D721Med (cell line): ENCODE measurements at regions not wholly inside any gene's neighbourhood (a gene's known extent, or its start where the extent isn't known, plus 50 kb on each side); places are given as distances from the start of the nearest gene placed in this dataset.
A peak's percentile ranks its signal among the peaks of the same experiment; 100 is the strongest.

Experiments
- DNase-seq: peaks from one replicate; pipeline ENCODE4 v3.0.0; 2011; ENCODE audit warnings: low spot score; ENCODE audit not compliant: insufficient read length
- FAIRE-seq: peaks from 2 replicates; lab custom pipeline; 2011; peaks lifted over from hg19 to GRCh38; lab: Jason Lieb, UNC
- CTCF ChIP-seq: IDR thresholded peaks from 2 replicates; pipeline ENCODE4 v1.5.1; 2012; ENCODE audit warnings: mild to moderate bottlenecking, control low read depth; ENCODE audit not compliant: insufficient read depth; ENCODE audit errors: missing control alignments

GRCh38 chr6:1547785-1548184 is 61.9 kb upstream of the FOXC1 start:
- no peak for DNase-seq
- TF ChIP-seq CTCF, result no peak
- FAIRE-seq, result no peak

GRCh38 chr6:1551249-1551648 is 58.5 kb upstream of the FOXC1 start:
- FAIRE-seq (no peak), DNase-seq (no peak)
- no peak for TF ChIP-seq CTCF

DNA sequence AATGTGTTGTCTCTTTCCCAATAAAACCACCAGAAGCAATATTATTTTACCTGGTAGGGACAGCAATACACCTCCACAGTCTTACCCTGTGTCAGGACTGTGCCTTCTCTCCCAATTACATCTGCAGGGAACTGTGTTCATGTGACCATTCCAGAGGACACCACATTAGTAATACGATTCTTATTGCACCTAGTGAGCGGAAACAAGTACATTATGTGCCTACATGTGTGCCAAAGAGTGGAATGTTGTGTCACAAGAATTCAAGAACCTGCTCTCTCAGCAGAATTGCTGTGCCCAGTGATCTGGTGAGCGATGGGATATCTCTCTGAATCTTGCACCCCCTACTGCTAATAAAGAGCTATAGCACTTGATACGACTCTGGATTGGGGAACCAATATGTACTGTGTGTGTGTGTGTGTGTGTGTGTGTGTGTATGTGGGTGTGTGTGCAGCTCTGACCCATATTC is 57.4 kb upstream of the FOXC1 start:
- no peak for FAIRE-seq
- no peak for DNase-seq
- TF ChIP-seq CTCF, result peak; percentile 25

- TF ChIP-seq CTCF, result no peak
- no peak for FAIRE-seq
- no peak for DNase-seq
Observed at GRCh38 chr6:1553562-1554083, 56.1 kb upstream of the FOXC1 start.

GRCh38 chr6:1554141-1554475 is 55.6 kb upstream of the FOXC1 start:
- no peak for FAIRE-seq
- TF ChIP-seq CTCF, result no peak
- peak; percentile 39 for DNase-seq

GRCh38 chr6:1554476-1555310 is 55.0 kb upstream of the FOXC1 start:
- DNase-seq, result peak; percentile 73
- TF ChIP-seq CTCF, result peak; percentile 49
- FAIRE-seq, result no peak

DNA sequence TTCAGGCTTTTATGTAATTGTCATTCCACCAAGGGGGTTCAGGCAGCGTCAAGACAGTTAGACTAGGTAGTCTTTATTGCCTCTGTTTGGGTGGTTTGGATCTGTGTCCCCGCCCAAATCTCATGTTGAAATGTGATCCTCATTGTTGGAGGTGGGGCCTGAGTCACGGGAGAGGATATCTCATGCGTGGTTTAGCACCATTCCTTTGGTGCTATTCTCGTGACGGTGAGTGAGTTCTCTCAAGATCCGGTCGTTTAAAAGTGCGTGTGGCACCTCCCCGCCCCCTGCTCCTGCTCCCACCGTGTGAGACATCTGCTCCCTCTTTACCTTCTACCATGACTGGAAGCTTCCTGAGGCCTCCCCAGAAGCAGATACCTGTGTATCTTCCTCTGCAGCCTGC is 51.3 kb upstream of the FOXC1 start:
- no peak for TF ChIP-seq CTCF
- no peak for DNase-seq
- no peak for FAIRE-seq
